NCI-H2081 treated with DMSO at 0.1 percent for 48 hours (cell line): ENCODE measurements at regions not wholly inside any gene's neighbourhood (a gene's known extent, or its start where the extent isn't known, plus 50 kb on each side); places are given as distances from the start of the nearest gene placed in this dataset.
"Not testable (repeated sequence)": the region's sequence is repeated elsewhere in the genome, so short reads cannot be mapped to it uniquely, and the experiment has no call there.

Experiments
- DNase-seq: peaks from one replicate; lab custom pipeline; 2025; lab: John Stamatoyannopoulos, UW

DNA sequence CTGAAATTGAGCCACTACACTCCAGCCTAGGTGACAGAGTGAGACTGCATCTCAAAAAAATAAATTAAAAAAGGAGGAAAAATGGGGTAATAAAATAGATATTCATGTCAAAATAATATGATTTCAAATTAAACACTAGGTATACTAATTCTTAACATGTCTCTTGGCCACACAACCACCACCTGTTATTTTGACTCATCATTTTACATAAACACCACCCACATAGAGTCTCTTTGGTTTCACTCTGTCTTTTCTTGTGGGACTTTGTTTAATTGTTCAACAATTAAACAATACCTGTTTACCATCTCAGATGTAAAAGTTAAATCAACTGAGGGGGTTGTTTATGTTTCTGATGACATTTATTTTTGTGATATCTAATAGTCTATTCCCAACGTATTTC is 476.8 kb upstream of the ADGRB3 start:
- no peak for DNase-seq

- no peak for DNase-seq
These were observed 490.4 kb upstream of the ADGRB3 start for GRCh38 chr6:68144667-68145066.

DNA sequence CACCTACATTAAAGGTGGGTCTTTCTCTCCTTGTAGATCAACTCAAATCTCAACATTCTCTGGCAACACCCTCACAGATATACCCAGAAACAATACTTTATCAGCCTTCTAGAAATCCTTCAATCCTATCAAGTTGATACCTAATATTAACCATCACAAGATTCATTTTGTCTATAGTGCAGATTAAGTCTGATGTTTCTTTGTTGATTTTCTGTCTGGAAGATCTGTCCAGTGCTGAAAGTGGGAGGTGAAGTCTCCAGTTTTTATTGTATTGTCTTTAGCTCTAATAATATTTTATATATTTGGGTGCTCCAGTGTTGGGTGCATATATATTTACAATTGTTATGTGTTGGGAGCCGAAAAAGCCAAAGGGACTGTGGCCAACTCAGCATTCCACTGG is 493.9 kb upstream of the ADGRB3 start:
- no peak for DNase-seq

DNA sequence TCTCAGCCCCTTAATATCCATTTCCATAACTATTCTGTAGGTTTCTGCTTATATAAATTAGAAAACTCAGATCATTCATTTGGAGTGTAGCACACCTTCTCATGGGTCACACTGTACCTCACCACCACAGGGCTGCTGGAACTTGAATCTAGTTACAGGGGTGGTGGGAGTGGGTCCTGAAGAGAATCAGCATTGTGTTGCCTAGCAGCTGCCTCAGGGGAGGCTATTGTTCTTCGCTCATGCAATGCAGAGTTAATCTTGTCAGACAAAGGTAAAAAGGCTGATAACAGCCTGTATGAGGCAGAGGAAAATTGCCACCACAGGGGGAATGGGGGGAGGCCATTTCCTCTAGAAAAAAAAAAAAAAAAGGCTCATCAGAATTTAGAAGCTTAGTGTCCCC is 496.0 kb upstream of the ADGRB3 start:
- DNase-seq: no peak

DNA sequence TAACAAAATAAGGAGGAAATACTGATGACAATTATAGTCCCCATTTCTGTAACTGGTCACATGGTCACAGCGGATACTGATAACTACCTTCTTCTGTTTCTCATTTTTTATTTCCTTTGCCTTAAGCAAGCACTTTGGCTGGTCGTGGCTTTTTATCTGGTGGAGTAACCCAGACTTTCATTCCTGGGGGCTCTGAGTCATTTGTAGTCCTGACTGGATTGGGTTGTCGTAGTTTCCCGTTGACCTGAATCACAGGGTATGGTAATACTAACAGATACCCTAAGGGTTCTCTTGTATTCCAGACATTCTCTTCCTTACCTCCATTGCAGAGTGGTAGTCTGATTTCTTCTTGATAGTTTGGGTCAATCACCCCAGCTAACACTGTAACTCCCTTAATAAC is 500.3 kb upstream of the ADGRB3 start:
- no peak for DNase-seq

DNA sequence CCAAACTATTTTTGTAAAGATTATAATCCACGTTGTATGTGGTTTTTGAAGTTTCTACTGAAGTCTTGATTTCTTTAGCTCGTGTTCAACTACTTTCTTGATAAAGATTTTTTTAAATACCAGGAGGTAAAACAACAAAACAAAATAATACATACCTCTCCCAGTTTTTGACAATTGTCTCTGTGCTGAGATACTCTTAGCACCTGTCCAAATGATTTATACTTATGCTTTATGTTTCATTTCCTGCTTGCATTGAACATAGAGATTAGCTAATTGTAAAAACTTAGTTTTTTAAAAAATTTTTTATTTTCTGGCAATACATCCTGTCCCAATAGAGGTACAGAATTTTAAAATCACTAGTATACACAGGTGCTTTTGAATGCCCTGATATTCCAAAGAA is 506.9 kb upstream of the ADGRB3 start:
- DNase-seq: no peak

DNA sequence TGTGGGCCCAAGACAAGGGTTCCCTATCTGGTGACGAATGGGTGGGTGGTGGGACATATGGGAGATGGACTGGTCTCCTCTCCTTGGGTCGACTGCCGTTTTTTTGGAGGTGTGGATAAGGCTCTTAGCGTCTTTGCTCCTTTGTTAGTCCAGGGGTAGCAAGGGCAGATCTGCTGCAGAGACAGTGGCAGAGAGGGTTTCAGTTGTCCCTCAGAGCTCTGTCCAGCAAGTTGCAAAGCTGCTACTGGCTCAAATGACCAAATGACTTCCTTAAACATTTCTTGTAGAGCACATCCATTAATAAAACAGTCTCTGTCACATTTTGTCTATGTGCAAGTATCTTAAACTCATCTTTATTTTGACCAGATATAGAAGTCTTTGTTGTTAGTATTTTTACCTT is 508.0 kb upstream of the ADGRB3 start:
- DNase-seq: no peak

GRCh38 chr6:68126089-68126749 is 508.9 kb upstream of the ADGRB3 start:
- no peak for DNase-seq

GRCh38 chr6:68122975-68123374 is 512.1 kb upstream of the ADGRB3 start:
- not testable (repeated sequence) for DNase-seq

- no peak for DNase-seq
These were observed 513.0 kb upstream of the ADGRB3 start for GRCh38 chr6:68122032-68122431.

DNA sequence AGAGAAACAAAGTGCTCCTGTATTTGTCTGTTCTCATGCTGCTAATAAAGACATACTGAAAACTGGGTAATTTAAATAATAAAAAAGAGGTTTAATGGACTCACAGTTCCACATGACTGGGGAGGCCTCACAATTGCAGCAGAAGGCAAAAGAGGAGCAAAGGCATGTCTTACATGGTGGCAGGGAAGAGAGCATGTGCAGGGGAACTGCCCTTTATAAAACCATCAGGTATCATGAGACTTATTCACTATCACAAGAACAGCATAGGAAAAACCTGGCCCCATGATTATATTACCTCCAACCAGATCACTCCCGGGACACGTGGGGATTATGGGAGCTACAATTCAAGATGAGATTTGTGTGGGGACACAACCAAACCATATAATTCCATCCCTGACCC is 514.1 kb upstream of the ADGRB3 start:
- not testable (repeated sequence) for DNase-seq

GRCh38 chr6:68114463-68115047 is 520.5 kb upstream of the ADGRB3 start:
- DNase-seq: no peak

DNA sequence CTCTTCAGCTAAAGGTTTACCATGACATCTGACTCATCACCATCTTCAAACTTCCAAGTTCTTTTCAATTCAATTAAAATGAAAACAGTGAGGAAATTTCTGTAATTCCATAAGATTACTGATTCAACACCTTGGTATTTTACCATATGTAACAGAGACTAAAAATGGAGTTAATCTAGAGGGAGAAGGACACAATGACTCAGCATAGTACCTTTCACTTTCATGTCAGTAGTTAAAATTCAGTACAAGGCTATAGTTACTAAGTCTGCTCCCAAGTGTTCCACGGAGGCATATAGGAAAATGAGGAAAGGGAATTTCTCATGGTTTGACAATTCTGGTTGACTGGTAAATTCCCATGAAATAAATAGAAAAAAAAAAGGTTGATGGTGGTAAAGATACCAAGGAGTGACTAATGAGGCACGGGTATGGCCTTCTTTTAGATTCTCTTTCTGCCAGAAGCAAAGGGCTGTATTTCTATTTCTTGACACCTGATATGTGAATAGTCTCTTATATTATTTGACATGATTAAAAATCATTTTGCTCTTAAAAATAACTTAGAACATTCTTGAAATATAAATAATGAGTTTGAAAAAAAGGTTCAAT is 526.7 kb upstream of the ADGRB3 start:
- no peak for DNase-seq

DNA sequence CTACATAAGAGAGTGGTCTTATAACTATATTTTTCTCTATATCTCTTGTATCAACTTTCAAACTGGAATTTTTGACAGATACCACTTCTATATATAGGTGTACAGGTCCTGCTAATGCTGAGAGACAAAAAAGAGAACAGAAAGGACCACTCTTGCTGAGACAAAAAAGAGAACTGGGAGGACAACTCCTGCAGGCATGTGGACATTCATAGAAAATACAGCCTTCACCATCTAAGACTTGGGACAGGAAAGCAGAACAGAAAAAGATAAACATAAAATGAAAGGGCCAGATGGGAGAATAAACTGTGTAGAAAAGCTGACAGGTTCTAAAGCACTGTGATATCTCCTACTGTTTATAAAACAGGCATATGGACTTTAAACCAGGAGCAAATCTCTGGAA is 541.0 kb upstream of the ADGRB3 start:
- no peak for DNase-seq

DNA sequence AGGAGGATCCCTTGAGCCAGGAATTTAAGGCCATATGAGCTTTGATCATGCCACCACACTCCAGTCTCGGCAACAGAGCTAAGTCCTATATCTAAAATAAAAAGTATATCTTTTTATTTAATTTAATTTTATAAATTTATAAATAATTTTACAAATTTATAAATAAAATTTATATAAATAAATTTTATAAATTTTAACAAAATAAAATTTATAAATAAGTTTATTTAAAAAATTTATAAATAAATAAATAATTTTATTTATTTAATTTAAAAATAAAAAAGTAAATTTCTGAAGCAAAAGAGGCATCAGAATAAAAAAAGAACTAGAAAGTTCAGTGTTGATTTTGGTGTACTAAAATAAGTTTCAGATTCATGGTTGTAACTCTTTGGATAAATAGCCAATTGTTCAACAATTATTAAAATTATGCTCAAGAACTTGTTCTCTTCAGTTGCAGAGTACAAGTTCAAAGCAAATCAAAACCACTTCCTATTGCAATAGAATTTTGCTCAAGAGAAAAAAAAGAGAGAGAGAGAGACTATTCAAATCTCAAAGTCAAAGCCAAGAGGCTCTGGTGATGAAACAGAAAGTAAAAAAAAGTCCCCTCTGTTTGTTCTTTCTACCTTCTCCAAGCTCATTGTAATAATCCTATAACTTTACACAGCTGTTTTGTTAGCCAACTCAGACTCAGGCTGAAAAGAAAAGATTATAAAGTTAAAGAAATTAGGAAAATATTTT is 547.5 kb upstream of the ADGRB3 start:
- no peak for DNase-seq

DNA sequence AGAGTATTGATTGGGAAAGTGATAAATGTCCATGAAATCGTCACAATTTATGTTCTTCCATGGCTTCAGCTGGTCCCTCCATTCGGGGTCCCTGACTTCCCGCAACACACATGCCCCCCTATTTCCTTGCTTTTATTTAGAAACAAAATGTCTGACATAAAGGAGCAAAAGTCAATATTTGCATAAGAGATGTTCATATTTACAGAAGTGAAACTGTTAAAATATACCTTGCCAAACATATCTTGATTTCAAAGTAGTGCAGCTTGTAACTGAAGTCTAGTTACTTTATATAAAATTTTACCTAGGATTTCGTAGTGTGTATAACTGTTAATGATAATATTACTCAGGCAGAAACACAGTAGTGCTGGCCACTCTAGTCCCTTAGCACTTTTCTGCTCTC is 548.9 kb upstream of the ADGRB3 start:
- DNase-seq: no peak

DNA sequence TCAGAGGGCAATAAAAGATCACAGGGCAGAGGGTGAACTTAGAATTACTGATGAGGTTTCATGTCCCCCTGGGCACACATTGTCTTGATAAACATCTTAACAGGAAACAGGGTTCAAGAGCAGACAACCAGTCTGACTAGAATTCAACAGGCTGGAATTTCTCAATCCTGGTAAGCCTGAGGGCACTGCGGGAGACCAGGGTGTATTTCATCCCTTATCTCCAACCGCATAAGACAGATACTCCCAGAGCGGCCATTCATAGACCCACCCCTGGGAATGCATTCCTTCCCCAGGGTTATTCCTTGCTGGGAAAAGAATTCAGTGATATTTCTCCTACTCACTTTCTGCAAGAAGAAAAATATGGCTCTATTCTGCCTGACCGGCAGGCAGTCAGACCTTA is 549.5 kb upstream of the ADGRB3 start:
- not testable (repeated sequence) for DNase-seq

- no peak for DNase-seq
These were observed 553.0 kb upstream of the ADGRB3 start for GRCh38 chr6:68082086-68082485.

GRCh38 chr6:68080074-68080473 is 555.0 kb upstream of the ADGRB3 start:
- DNase-seq: no peak

DNA sequence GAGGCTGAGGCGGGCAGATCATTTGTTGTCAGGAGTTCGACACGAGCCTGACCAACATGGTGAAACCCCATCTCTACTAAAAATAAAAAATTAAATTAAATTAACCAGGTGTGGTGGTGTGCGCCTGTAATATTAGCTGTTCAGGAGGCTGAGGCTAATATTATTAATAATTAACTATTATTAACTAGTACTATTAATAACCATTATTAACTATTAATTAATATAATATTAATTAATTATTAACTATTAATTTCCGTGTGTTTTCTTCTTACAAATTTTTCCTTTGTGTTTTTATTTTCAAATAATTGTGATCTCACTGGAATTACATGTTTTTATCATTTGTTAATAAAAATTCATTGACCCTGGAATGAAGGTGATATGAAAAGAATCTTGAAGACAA is 557.4 kb upstream of the ADGRB3 start:
- no peak for DNase-seq

DNA sequence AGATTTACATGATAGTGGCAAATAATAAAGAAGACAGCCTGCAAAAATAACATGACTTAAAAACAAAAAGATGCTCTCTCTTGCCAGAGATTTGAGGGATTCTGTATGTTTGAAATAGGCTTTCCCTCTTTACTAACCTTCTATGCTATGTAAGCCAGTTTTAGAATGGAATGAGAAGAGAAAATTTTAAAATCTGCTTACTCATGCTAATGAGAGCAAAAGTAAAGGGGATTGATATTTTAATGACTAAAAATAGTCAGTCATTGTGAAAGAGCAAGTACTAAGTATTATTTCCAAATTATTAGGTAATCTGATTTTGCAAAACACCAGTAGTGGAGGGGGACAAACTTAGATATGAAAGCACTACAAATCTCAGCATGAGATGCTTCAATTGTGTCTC is 563.3 kb upstream of the ADGRB3 start:
- DNase-seq: no peak

- no peak for DNase-seq
These were observed 565.0 kb upstream of the ADGRB3 start for GRCh38 chr6:68069921-68070710.
